ENCODE measurements at regions not wholly inside any gene's neighbourhood (a gene's known extent, or its start where the extent isn't known, plus 50 kb on each side); places are given as distances from the start of the nearest gene placed in this dataset.
A peak's percentile ranks its signal among the peaks of the same experiment; 100 is the strongest.

DNA sequence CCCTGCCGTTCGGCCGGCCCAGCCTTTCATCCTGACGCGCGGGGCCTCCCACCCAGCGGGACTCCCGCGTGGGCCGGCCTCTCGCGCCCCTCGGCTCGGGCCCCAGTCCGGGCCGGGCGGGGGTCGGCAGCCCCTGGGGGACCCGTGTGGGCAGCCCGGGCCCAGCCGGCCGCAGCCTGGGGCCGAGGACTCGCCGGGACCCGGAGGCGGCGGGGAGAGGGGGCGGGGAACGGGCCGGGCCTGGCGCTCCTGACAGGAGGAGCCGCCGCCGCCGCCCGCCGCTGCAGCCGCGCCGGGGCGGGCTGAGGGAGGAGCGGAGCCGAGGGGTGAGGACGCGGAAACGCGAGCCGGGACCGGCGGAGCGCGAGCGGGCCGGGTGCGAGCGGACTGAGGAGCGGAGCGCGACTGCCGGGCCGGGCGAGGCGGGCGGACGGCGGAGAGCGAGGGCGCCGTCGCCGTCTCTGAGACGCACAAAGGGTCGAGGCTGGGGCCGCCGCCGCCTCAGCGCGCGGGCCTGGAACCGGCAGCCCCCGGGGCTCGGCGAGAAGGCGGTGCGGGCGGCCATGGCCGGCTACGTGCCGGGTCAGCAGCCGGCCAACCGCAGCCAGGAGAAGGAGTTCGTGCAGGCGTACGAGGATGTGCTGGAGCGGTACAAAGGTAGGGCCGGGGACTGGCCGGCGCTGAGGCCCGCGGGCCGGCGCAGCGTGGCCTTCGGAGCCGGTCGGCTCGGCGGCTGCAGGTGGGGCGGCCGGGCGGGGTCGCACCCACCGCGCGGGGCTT lies 79.1 kb downstream of the NDUFS5 start:
- Histone ChIP-seq H3K4me1 (ENCODE audit: control insufficient read depth in 5 of 5, insufficient read depth in 5 of 5, low read length in 5 of 5) (peaks cover 6 to 56% (median 34%) of the 10 kb centered on the region in 5 donors), H3K27me3 (ENCODE audit: control insufficient read depth in 3 of 3, insufficient read depth in 3 of 3, low read length in 2 of 3) (no peaks in the 10 kb centered on the region), H3K9ac (ENCODE audit: insufficient read depth in 1 of 2, low read length in 2 of 2) (peak overlapping the region in 1 of 2 donors; percentile 78), H3K27ac (ENCODE audit: low read depth in 1 of 2, low read length in 1 of 2) (peak overlapping the region; percentile 97 to 99), H3K9me3 (ENCODE audit: control insufficient read depth in 4 of 4, insufficient read depth in 3 of 4, low read length in 3 of 4) (no peaks in the 10 kb centered on the region), H3K36me3 (ENCODE audit: control insufficient read depth in 4 of 4, insufficient read depth in 4 of 4, low read length in 4 of 4) (no peaks in the 10 kb centered on the region), H3K4me3 (peak overlapping the region; percentile 88)
- TF ChIP-seq, protein P1, sequence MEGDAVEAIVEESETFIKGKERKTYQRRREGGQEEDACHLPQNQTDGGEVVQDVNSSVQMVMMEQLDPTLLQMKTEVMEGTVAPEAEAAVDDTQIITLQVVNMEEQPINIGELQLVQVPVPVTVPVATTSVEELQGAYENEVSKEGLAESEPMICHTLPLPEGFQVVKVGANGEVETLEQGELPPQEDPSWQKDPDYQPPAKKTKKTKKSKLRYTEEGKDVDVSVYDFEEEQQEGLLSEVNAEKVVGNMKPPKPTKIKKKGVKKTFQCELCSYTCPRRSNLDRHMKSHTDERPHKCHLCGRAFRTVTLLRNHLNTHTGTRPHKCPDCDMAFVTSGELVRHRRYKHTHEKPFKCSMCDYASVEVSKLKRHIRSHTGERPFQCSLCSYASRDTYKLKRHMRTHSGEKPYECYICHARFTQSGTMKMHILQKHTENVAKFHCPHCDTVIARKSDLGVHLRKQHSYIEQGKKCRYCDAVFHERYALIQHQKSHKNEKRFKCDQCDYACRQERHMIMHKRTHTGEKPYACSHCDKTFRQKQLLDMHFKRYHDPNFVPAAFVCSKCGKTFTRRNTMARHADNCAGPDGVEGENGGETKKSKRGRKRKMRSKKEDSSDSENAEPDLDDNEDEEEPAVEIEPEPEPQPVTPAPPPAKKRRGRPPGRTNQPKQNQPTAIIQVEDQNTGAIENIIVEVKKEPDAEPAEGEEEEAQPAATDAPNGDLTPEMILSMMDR (IDR thresholded peaks at IDR 0.05; ENCODE audit: control extremely low read depth, extremely low read depth), result no peak
- ATAC-seq (ENCODE audit: insufficient read depth, low FRiP score), result peak; percentile 82
- 0% methylated on average over 99 to 116 of the region's 116 CpGs for whole genome bisulfite sequencing, 2 donors
- DNase-seq, result peak; percentile 71 to 82 (median 75)

DNA sequence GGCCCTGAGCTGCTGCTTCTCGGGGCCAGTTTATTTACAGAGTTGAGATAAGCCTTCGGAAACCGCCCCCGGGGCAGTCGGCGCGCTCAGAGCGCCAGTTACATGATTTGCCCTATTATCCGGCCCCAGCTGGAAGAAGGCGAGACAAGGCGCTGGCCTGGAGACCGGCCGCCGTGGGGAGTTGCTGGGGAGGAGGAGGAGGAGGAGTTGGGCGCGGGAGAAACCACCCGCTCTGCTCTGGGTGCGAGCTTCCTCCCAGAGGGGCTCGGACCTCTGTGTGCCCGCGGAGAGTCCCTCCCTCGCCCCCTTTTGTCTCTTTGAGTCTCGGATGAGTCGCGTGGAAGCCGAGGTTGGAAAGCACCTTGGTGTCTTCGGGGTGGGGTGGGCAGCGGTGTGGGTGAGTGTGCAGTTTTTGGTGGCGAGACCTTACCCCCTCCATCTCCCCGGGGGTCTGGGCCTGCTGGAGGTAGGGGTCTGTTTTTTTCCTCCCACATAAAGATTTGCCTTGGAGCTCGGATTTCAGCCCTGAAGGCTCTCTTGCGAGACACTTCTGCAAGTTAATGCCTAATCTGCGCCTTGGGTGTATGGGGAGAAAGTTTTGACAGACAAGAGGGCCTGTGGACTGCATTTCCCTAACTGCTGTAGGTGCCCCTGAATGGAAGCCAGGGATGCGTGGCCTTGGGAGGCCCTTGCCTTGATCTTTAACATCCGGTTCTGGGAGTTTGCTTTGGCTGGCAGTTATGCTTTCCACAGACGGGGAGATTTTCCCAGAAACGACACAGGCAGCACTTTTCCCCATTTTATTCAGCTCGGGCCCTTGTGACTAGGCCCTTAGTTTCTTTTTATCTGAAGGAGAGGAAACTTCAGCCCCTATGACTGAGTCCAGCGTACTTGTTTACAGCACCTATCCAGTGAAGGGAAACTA lies 80.0 kb downstream of the NDUFS5 start:
- ATAC-seq (ENCODE audit: insufficient read depth, low FRiP score) (peak; percentile 15), DNase-seq (peak; percentile 71 to 85 (median 76))
- 2 to 3% methylated on average over 34 to 39 of the region's 39 CpGs for WGBS, 2 donors
- H3K4me1 ChIP-seq (ENCODE audit: control insufficient read depth in 5 of 5, insufficient read depth in 5 of 5, low read length in 5 of 5), result peaks cover 6 to 64% (median 42%) of the 10 kb centered on the region in 5 donors
- no peaks in the 10 kb centered on the region for H3K9me3 ChIP-seq (ENCODE audit: control insufficient read depth in 4 of 4, insufficient read depth in 3 of 4, low read length in 3 of 4)
- H3K27me3 ChIP-seq (ENCODE audit: control insufficient read depth in 3 of 3, insufficient read depth in 3 of 3, low read length in 2 of 3), result no peaks in the 10 kb centered on the region
- H3K9ac ChIP-seq (ENCODE audit: insufficient read depth in 1 of 2, low read length in 2 of 2), result peak overlapping the region; percentile 50 to 78
- H3K36me3 ChIP-seq (ENCODE audit: control insufficient read depth in 4 of 4, insufficient read depth in 4 of 4, low read length in 4 of 4), result no peaks in the 10 kb centered on the region
- TF ChIP-seq, protein P1 (IDR thresholded peaks at IDR 0.05; ENCODE audit: control extremely low read depth, extremely low read depth), result no peak
- H3K27ac ChIP-seq (ENCODE audit: low read depth in 1 of 2, low read length in 1 of 2), result peak overlapping the region; percentile 97 to 99
- peak overlapping the region; percentile 88 for H3K4me3 ChIP-seq

DNA sequence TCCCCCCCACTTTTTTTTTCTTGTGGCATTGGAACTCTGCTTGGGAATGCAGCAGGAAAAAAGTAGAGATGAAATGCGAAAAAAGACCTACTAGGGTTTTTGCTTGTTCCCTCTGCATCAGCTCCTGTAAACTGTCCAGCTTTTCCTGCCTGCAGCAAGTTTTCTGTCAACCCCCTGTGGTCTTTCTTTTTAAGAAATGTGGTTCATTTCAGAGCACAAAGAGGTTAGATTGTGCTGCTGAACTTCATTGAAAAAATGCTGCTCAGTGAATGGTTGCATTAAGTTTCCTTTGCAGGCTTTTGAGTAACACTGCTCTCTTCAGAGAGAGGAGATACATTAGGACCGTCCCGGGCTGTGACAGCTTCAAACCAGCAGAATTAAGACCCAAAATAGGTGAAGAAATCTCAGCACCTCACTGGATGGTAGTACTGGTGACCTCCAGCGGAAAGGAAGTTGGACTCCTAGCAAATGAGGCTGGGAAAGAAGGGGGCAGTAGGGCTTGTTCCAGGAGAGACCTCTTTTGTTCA lies 80.7 kb downstream of the NDUFS5 start:
- H3K4me3 ChIP-seq, result peak overlapping the region; percentile 88
- TF ChIP-seq, protein P1 (IDR thresholded peaks at IDR 0.05; ENCODE audit: control extremely low read depth, extremely low read depth), result no peak
- H3K9me3 ChIP-seq (ENCODE audit: control insufficient read depth in 4 of 4, insufficient read depth in 3 of 4, low read length in 3 of 4), result no peaks in the 10 kb centered on the region
- H3K4me1 ChIP-seq (ENCODE audit: control insufficient read depth in 5 of 5, insufficient read depth in 5 of 5, low read length in 5 of 5), result peaks cover 6 to 64% (median 42%) of the 10 kb centered on the region in 5 donors
- H3K9ac ChIP-seq (ENCODE audit: insufficient read depth in 1 of 2, low read length in 2 of 2), result peak overlapping the region; percentile 30 to 84
- ATAC-seq (ENCODE audit: insufficient read depth, low FRiP score) (no peak), DNase-seq (peak in 2 of 3 donors; percentile 48 to 58)
- peak overlapping the region; percentile 86 to 99 for H3K27ac ChIP-seq (ENCODE audit: low read depth in 1 of 2, low read length in 1 of 2)
- no peaks in the 10 kb centered on the region for H3K27me3 ChIP-seq (ENCODE audit: control insufficient read depth in 3 of 3, insufficient read depth in 3 of 3, low read length in 2 of 3)
- H3K36me3 ChIP-seq (ENCODE audit: control insufficient read depth in 4 of 4, insufficient read depth in 4 of 4, low read length in 4 of 4), result no peaks in the 10 kb centered on the region
- WGBS, 2 donors, result 34 to 66% methylated on average over 4 of the region's 4 CpGs

Data from lung (tissue), 11 donors.